Gastroesophageal sphincter (tissue), 3 donors: ENCODE measurements at regions not wholly inside any gene's neighbourhood (a gene's known extent, or its start where the extent isn't known, plus 50 kb on each side); places are given as distances from the start of the nearest gene placed in this dataset.

ENCODE experiments used
- CTCF ChIP-seq, 4 experiments: fragments of 200-600 bp in 2 of 4; fragments of 450-650 bp in 2 of 4; sonication (generic) in 1 of 4; IDR thresholded peaks; one replicate each; pipeline ENCODE4 v1.5.1; 2017 to 2019; ENCODE audit warnings: antibody characterized with exemption in 4 of 4, mild to moderate bottlenecking in 2 of 4, moderate library complexity in 2 of 4
- EP300 ChIP-seq: sonication (generic); formaldehyde crosslinking; IDR thresholded peaks from one replicate; pipeline ENCODE4 v1.6.1; 2017; ENCODE audit warnings: antibody characterized with exemption, mild to moderate bottlenecking

- TF ChIP-seq EP300: no peak
- TF ChIP-seq CTCF (IDR thresholded peaks at IDR 0.05): no peak
These were observed 110.6 kb upstream of the OLIG2 start for GRCh38 chr21:32915099-32915498.
